Astrocyte (in vitro differentiated cells and primary cell): ENCODE measurements at regions not wholly inside any gene's neighbourhood (a gene's known extent, or its start where the extent isn't known, plus 50 kb on each side); places are given as distances from the start of the nearest gene placed in this dataset.
A peak's percentile ranks its signal among the peaks of the same experiment; 100 is the strongest.

Experiments
- DNase-seq: peaks from one replicate; pipeline ENCODE4 v3.0.0-alpha.2; 2010; ENCODE audit warnings: low read depth
- FAIRE-seq: peaks from 2 replicates; lab custom pipeline; 2011; peaks lifted over from hg19 to GRCh38; lab: Jason Lieb, UNC
- H2AFZ ChIP-seq: 2 replicates; pipeline ENCODE4 v1.6.0; 2012; ENCODE audit warnings: low read depth, low read length, inconsistent platforms
- H3K27ac ChIP-seq: 2 replicates; pipeline ENCODE4 v1.5.1; 2011; ENCODE audit warnings: low read depth, low read length, inconsistent platforms
- H3K27me3 ChIP-seq: 2 replicates; pipeline ENCODE4 v1.6.0; 2011; ENCODE audit warnings: low read length, inconsistent platforms; ENCODE audit not compliant: insufficient read depth
- H3K36me3 ChIP-seq: 2 replicates; pipeline ENCODE4 v1.5.1; 2011; ENCODE audit warnings: low read length, inconsistent platforms; ENCODE audit not compliant: insufficient read depth
- H3K4me1 ChIP-seq: 2 replicates; pipeline ENCODE4 v1.5.1; 2011; ENCODE audit warnings: low read length, inconsistent platforms; ENCODE audit not compliant: insufficient read depth
- H3K4me2 ChIP-seq: 2 replicates; pipeline ENCODE4 v1.6.0; 2012; ENCODE audit warnings: low read length, inconsistent platforms
- H3K4me3 ChIP-seq: 2 replicates; pipeline ENCODE4 v1.5.1; 2011; ENCODE audit warnings: low read depth, mild to moderate bottlenecking, low read length, inconsistent platforms; ENCODE audit not compliant: insufficient read depth
- H3K79me2 ChIP-seq: 2 replicates; pipeline ENCODE4 v1.6.0; 2012; ENCODE audit warnings: mild to moderate bottlenecking, low read length, inconsistent platforms; ENCODE audit not compliant: insufficient read depth
- H3K9ac ChIP-seq: 2 replicates; pipeline ENCODE4 v1.6.0; 2012; ENCODE audit warnings: mild to moderate bottlenecking, low read length, inconsistent platforms
- H3K9me3 ChIP-seq: 2 replicates; pipeline ENCODE4 v1.5.1; 2012; ENCODE audit warnings: low read depth, mild to moderate bottlenecking, low read length, inconsistent platforms; ENCODE audit not compliant: insufficient read depth
- H4K20me1 ChIP-seq: 2 replicates; pipeline ENCODE4 v1.6.0; 2012; ENCODE audit warnings: low read length, inconsistent platforms; ENCODE audit not compliant: insufficient read depth
- H3K27ac Mint-ChIP-seq: one replicate; pipeline ENCODE4 v1.8.0; 2021; ENCODE audit warnings: mild to moderate bottlenecking, mixed read lengths; ENCODE audit not compliant: unreplicated experiment
- H3K27me3 Mint-ChIP-seq: one replicate; pipeline ENCODE4 v1.8.0; 2021; ENCODE audit warnings: low read depth, mixed read lengths; ENCODE audit not compliant: unreplicated experiment
- H3K36me3 Mint-ChIP-seq: one replicate; pipeline ENCODE4 v1.8.0; 2021; ENCODE audit warnings: low read depth, mixed read lengths; ENCODE audit not compliant: unreplicated experiment
- H3K4me1 Mint-ChIP-seq: one replicate; pipeline ENCODE4 v1.8.0; 2021; ENCODE audit warnings: low read depth, mixed read lengths; ENCODE audit not compliant: unreplicated experiment
- H3K4me3 Mint-ChIP-seq: one replicate; pipeline ENCODE4 v1.8.0; 2021; ENCODE audit warnings: mild to moderate bottlenecking, moderate library complexity, mixed read lengths; ENCODE audit not compliant: unreplicated experiment
- H3K9me3 Mint-ChIP-seq: one replicate; pipeline ENCODE4 v1.8.0; 2021; ENCODE audit warnings: mild to moderate bottlenecking, mixed read lengths; ENCODE audit not compliant: unreplicated experiment
- CTCF ChIP-seq: IDR thresholded peaks from 2 replicates; pipeline ENCODE4 v1.5.1; 2011; ENCODE audit warnings: low read depth, mild to moderate bottlenecking, inconsistent platforms, low read length, moderate library complexity; ENCODE audit not compliant: insufficient read depth
- EZH2 ChIP-seq: IDR thresholded peaks from 2 replicates; pipeline ENCODE4 v1.6.1; 2012; ENCODE audit warnings: mild to moderate bottlenecking, low read length, inconsistent platforms; ENCODE audit not compliant: insufficient read depth

GRCh38 chr5:74311961-74312360, 328.6 kb downstream of the ENC1 start:
- Histone ChIP-seq H2AFZ (no peak overlapping the region), H3K9ac (peak overlapping the region; percentile 21), H3K9me3 (no peaks in the 10 kb centered on the region), H3K36me3 (no peaks in the 10 kb centered on the region), H3K27me3 (no peaks in the 10 kb centered on the region), H3K79me2 (no peaks in the 10 kb centered on the region), H3K4me2 (no peak overlapping the region), H3K27ac (peak overlapping the region; percentile 56), H4K20me1 (no peaks in the 10 kb centered on the region), H3K4me1 (peaks cover 42% of the 10 kb centered on the region), H3K4me3 (no peak overlapping the region)
- no peak overlapping the region for H3K4me3 Mint-ChIP-seq
- no peaks in the 10 kb centered on the region for H3K27me3 Mint-ChIP-seq
- TF ChIP-seq EZH2 (no peak), CTCF (no peak)
- H3K4me1 Mint-ChIP-seq: peaks cover 65% of the 10 kb centered on the region
- FAIRE-seq (no peak), DNase-seq (peak; percentile 57)
- no peaks in the 10 kb centered on the region for H3K36me3 Mint-ChIP-seq
- H3K9me3 Mint-ChIP-seq: no peaks in the 10 kb centered on the region
- peak overlapping the region; percentile 96 for H3K27ac Mint-ChIP-seq

GRCh38 chr5:74310997-74311930, 329.3 kb downstream of the ENC1 start:
- peak overlapping the region; percentile 11 for H3K27ac ChIP-seq

More at GRCh38 chr5:74310997-74311930, 329.3 kb downstream of the ENC1 start:
- H3K4me3 ChIP-seq: no peak overlapping the region
- Mint-ChIP-seq H3K4me3 (no peak overlapping the region), H3K27ac (peak overlapping the region; percentile 96), H3K9me3 (no peaks in the 10 kb centered on the region), H3K4me1 (peaks cover 58% of the 10 kb centered on the region), H3K36me3 (no peaks in the 10 kb centered on the region), H3K27me3 (no peaks in the 10 kb centered on the region)
- H3K79me2 ChIP-seq: no peaks in the 10 kb centered on the region
- H3K9ac ChIP-seq: no peak overlapping the region
- no peaks in the 10 kb centered on the region for H4K20me1 ChIP-seq
- H3K36me3 ChIP-seq: no peaks in the 10 kb centered on the region
- DNase-seq (peak; percentile 58), FAIRE-seq (no peak)
- peak overlapping the region; percentile 6 for H2AFZ ChIP-seq
- TF ChIP-seq CTCF (no peak), EZH2 (no peak)
- H3K9me3 ChIP-seq: no peaks in the 10 kb centered on the region
- H3K27me3 ChIP-seq: no peaks in the 10 kb centered on the region
- H3K4me1 ChIP-seq: peaks cover 35% of the 10 kb centered on the region
- H3K4me2 ChIP-seq: no peak overlapping the region
